ENCODE measurements at regions not wholly inside any gene's neighbourhood (a gene's known extent, or its start where the extent isn't known, plus 50 kb on each side); places are given as distances from the start of the nearest gene placed in this dataset.

DNA sequence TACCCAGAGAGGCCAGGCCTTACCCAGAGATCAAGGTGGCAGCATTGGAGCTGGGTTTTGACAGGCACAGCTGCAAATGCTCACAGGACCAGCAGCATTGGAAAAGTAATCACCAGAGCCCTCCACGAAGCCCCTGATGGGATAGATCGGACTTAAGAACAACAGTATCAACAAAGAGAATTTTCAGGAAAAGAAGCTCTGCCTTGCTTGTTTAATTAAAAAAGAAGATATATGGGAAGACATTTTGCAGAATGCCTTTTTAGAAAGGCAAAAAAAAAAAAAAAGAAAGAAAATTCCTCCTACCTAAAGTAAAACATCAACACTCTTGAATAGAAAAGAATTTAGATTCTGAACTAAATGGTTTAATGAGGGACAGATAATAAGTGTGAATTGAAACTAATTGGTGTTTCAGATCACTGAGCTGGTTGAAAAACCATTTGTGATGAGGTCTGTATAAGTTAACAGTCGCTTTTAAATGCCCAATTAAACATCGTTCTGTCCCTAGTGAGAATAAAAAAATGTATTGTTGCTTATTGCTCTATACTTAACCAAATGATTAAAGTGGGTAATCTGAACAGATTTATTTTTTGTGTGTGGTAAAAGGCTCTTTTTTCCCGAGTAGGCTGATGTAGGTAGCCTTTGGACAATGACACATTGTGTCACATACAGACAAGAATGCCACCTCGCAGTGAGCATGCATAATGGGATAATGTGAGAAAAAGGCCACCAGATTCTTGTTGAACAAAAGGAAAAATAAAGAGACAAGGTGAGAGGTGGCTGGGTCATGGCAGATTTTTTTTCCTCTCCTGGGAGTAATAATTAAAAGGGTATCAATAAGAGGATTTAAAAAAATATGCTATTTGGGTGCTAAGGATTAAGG, 93.0 kb upstream of the ARGLU1 start:
- Mint-ChIP-seq H3K27ac (no peak overlapping the region), H3K4me1 (no peaks in the 10 kb centered on the region), H3K27me3 (no peaks in the 10 kb centered on the region), H3K9me3 (no peaks in the 10 kb centered on the region), H3K4me3 (no peak overlapping the region), H3K36me3 (no peaks in the 10 kb centered on the region)
- ATAC-seq: no peak

DNA sequence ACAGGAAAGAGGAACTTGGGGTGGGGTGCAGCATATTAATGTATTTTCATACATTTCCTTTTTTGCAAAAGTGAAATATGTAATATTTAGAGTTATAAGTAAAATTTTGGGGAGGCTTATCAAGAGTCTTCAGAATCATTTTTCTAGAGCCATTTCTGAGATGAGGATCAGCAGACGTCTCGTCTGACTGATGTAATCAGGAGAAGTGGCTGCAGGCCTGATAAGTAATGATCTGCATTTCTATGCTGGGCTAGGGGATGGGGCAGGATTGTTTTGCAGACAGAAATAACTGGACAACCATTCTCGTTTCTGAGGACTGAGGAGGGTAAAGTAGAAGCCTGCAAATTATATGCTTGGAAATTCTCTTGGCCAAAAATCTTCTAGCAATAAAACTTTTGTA, 89.2 kb upstream of the ARGLU1 start:
- H3K4me1 Mint-ChIP-seq: no peaks in the 10 kb centered on the region
- H3K27me3 Mint-ChIP-seq: peaks cover 8% of the 10 kb centered on the region
- no peaks in the 10 kb centered on the region for H3K36me3 Mint-ChIP-seq
- no peak overlapping the region for H3K27ac Mint-ChIP-seq
- ATAC-seq: no peak
- no peak overlapping the region for H3K4me3 Mint-ChIP-seq
- H3K9me3 Mint-ChIP-seq: no peaks in the 10 kb centered on the region

DNA sequence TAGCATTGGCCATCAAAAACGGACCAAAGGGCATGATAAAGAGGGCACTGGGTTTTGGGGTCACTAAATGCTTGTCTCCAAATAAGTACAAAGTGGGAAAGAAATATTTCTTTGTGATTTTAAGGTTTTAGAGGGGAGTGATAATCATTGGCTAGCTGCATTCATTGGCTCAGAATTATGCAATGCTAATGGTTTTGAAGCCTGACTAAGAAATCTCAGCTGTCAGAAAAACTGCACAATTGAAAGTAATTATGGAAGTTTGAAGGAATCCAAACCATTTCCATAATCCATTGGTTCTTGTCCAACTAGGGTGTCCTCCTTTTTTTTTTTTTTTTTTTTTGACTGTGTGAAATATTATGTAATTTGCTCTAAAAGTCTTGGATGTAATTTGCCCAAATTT, 88.2 kb upstream of the ARGLU1 start:
- H3K4me3 Mint-ChIP-seq: no peak overlapping the region
- H3K4me1 Mint-ChIP-seq: no peaks in the 10 kb centered on the region
- H3K27me3 Mint-ChIP-seq: peaks cover 8% of the 10 kb centered on the region
- H3K27ac Mint-ChIP-seq: no peak overlapping the region
- no peaks in the 10 kb centered on the region for H3K9me3 Mint-ChIP-seq
- ATAC-seq: no peak
- no peaks in the 10 kb centered on the region for H3K36me3 Mint-ChIP-seq

DNA sequence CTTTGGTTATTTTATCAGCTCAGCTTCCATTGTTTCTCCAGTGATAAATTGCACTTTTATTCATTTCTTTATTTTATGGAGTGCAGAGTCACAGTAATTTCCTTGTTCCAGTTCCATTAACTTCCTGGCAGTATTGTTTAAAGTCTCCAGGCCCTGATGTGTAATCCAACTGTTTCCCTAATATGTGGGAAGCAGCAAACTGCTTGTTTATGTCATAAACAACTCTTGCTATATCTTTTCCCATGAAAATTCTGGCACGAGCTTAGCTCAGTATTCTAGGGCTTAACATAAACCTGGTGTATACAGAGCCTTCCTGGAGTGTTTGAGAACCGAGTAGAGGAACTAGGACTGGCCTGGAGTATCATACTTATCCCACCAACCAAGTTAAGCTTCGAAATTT, 83.5 kb upstream of the ARGLU1 start:
- Mint-ChIP-seq H3K27ac (no peak overlapping the region), H3K36me3 (no peaks in the 10 kb centered on the region), H3K4me3 (no peak overlapping the region), H3K27me3 (peaks cover 8% of the 10 kb centered on the region), H3K4me1 (no peaks in the 10 kb centered on the region), H3K9me3 (no peaks in the 10 kb centered on the region)
- ATAC-seq: no peak

DNA sequence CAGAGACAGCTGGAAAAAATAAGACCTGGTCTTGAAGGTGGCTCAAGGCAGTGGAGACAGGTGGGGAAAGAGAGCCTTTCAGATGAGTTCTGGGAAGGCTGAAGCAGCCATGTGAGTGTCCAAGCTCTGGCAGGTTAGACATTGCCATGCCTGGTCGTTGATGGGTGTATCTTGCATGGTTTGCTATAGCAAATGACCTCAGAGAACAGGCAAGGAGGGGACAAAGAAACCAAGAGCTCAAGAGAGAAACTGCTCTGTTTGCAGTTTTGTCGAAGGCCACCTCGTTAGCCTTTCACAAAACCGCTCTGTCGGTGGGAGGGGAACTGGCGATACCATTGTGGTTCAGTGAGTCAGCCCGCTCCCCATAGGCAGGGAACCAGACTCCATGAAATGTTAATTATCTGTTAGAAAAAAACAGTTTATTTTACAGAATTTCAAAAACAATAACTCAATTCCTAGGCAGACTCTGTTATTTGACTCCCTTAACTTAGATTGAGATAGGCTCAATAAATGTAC, 82.8 kb upstream of the ARGLU1 start:
- no peaks in the 10 kb centered on the region for H3K4me1 Mint-ChIP-seq
- H3K27ac Mint-ChIP-seq: no peak overlapping the region
- no peak for ATAC-seq
- no peaks in the 10 kb centered on the region for H3K9me3 Mint-ChIP-seq
- H3K4me3 Mint-ChIP-seq: no peak overlapping the region
- H3K36me3 Mint-ChIP-seq: no peaks in the 10 kb centered on the region
- H3K27me3 Mint-ChIP-seq: peaks cover 8% of the 10 kb centered on the region

DNA sequence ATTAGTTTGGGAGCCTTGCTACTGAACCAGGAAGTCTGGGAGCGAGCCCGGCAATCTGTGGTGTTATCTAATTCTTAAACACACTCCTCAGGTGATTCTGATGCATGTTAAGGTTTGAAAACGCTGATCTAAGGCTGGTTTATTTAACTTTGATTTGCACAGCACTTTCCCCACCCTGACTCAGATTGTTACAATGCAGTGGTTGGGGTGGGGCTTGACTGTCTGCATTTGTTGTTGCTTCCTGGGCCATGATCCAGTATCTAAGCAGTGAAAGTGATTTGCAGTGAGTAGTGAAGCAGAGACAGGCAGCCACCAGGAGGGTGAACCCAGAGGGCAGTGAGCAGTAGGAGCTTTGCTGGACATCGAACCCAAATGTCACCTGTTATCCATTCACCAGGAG, 81.6 kb upstream of the ARGLU1 start:
- H3K9me3 Mint-ChIP-seq: no peaks in the 10 kb centered on the region
- peaks cover 8% of the 10 kb centered on the region for H3K27me3 Mint-ChIP-seq
- no peaks in the 10 kb centered on the region for H3K36me3 Mint-ChIP-seq
- H3K4me3 Mint-ChIP-seq: no peak overlapping the region
- no peaks in the 10 kb centered on the region for H3K4me1 Mint-ChIP-seq
- no peak for ATAC-seq
- no peak overlapping the region for H3K27ac Mint-ChIP-seq

DNA sequence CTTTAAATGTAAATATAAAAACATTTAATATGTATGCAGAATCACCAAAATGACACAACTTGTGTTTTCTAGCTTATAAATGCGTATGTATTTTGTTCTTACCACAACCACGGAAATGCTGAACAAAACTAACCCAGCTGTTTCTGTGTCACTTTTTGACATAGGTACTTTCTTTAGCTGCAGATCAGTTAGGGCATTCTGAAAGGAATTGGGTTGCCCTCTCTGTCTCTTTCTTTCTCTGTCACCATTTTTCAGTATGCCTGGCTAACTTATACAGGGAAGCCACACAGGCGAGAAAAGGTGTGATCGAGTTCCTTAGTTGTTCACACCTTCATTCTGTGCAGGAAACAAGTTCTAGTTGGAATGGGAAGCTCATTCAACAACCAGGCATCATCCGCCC, 72.6 kb upstream of the ARGLU1 start:
- Mint-ChIP-seq H3K4me3 (no peak overlapping the region), H3K9me3 (no peaks in the 10 kb centered on the region), H3K27ac (no peak overlapping the region), H3K4me1 (no peaks in the 10 kb centered on the region), H3K27me3 (peaks cover 33% of the 10 kb centered on the region), H3K36me3 (no peaks in the 10 kb centered on the region)
- no peak for ATAC-seq

DNA sequence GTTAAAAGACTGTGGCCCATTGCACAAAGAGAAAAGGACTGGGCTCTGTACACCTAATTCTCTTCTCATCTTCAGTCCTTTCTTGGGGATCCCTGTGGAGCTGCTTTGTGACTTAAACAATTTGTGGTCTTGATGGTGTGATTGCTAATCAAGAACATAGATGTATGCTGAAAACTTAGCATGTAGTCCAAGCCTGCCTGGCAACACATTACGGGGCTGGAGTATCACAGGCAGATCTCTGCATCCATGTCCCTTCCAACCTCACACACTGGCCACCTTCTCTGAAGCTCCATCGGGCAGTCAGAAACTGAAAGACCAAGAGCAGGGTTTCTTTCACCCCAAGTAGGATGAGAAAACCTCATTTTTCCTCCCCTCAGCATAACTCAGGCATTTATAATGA, 69.6 kb upstream of the ARGLU1 start:
- no peak for ATAC-seq
- peaks cover 33% of the 10 kb centered on the region for H3K27me3 Mint-ChIP-seq
- no peaks in the 10 kb centered on the region for H3K36me3 Mint-ChIP-seq
- H3K4me3 Mint-ChIP-seq: no peak overlapping the region
- no peak overlapping the region for H3K27ac Mint-ChIP-seq
- no peaks in the 10 kb centered on the region for H3K9me3 Mint-ChIP-seq
- no peaks in the 10 kb centered on the region for H3K4me1 Mint-ChIP-seq

DNA sequence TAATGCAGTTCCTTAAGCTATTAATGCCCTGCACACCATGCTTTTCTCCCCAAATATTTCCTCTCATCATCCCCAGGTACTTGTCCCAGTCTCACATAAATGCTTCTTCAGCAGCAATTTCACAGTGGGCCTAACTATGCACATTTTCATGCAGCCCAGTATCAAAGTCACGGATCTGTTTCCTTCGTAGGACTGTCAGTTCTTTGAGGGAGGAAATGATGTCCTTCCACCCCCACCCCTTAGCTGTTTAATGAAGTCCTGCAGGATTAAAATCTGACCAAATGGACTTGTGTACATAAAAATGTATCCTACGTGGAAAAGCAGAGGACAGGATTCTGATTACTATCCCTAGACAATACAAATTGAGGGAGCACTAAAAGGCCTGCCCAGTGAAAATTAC, 68.6 kb upstream of the ARGLU1 start:
- H3K36me3 Mint-ChIP-seq: no peaks in the 10 kb centered on the region
- no peaks in the 10 kb centered on the region for H3K9me3 Mint-ChIP-seq
- ATAC-seq: no peak
- no peak overlapping the region for H3K4me3 Mint-ChIP-seq
- no peaks in the 10 kb centered on the region for H3K4me1 Mint-ChIP-seq
- no peak overlapping the region for H3K27ac Mint-ChIP-seq
- H3K27me3 Mint-ChIP-seq: peaks cover 31% of the 10 kb centered on the region

DNA sequence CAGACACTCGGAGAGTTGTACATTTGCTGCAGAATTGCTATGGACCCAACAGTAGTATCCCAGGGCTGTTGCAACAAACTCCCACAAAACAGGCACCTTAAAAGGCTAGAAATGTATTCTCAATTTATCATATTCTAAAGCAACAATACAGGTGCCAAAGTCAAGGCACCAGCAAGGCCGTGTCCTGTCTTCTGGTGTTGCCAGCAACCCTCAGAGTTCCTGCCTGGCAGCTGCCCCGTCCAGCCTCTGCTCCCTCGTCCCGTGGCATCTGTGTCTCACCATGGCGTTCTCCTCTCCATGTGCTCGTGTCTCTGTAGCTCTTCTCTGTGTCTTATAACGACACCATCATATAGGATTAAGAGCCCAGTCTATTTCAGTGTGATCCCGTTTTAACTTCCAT, 67.7 kb upstream of the ARGLU1 start:
- no peaks in the 10 kb centered on the region for H3K4me1 Mint-ChIP-seq

DNA sequence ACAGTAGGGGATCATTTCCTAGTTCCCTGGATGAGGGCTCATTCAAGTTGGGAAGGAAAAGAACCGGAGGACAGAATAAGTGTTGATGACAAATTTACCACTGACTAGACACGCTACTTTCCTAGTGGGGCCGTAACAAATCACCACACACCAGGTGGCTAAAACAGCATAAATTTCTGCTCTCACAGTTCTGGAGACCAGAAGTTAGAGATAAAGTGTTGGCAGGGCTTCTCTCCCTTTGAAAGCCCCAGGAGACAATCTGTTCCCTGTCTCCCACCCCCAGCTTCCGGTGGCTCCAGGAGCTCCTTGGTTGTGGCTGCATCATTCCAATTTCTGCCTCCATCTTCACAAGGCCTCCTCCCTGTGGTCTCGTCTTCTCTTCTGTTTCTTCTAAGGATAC, 65.4 kb upstream of the ARGLU1 start:
- H3K27ac Mint-ChIP-seq: no peak overlapping the region
- no peaks in the 10 kb centered on the region for H3K9me3 Mint-ChIP-seq
- no peaks in the 10 kb centered on the region for H3K36me3 Mint-ChIP-seq
- H3K4me3 Mint-ChIP-seq: no peak overlapping the region
- ATAC-seq: no peak
- no peaks in the 10 kb centered on the region for H3K4me1 Mint-ChIP-seq
- peaks cover 25% of the 10 kb centered on the region for H3K27me3 Mint-ChIP-seq

More for the DNA sequence above, 67.7 kb upstream of the ARGLU1 start:
- H3K9me3 Mint-ChIP-seq: no peaks in the 10 kb centered on the region
- ATAC-seq: no peak
- H3K27me3 Mint-ChIP-seq: peaks cover 22% of the 10 kb centered on the region
- no peak overlapping the region for H3K27ac Mint-ChIP-seq
- no peaks in the 10 kb centered on the region for H3K36me3 Mint-ChIP-seq
- no peak overlapping the region for H3K4me3 Mint-ChIP-seq

DNA sequence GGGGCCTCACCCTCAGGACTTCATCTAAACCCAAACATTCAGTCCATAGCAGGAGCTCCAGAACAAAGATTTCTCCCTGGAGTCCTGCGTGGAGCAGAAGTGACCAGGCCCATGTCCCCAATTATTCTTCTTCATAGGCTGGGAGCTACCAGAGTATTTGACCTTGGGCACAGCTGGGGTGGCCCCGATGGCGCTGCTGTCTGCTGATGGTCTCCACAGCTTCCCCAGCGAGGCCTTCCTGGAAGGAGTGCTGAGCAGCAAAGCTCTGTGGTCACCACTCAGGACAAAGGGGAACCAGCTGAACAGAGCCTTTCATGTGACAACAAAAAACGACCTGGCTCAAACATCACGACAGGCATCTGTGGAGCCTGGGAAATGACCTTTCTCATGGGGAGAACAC, 62.7 kb upstream of the ARGLU1 start:
- H3K4me1 Mint-ChIP-seq: no peaks in the 10 kb centered on the region
- H3K4me3 Mint-ChIP-seq: no peak overlapping the region
- H3K27ac Mint-ChIP-seq: no peak overlapping the region
- H3K9me3 Mint-ChIP-seq: no peaks in the 10 kb centered on the region
- ATAC-seq: no peak
- H3K36me3 Mint-ChIP-seq: no peaks in the 10 kb centered on the region
- peaks cover 39% of the 10 kb centered on the region for H3K27me3 Mint-ChIP-seq

DNA sequence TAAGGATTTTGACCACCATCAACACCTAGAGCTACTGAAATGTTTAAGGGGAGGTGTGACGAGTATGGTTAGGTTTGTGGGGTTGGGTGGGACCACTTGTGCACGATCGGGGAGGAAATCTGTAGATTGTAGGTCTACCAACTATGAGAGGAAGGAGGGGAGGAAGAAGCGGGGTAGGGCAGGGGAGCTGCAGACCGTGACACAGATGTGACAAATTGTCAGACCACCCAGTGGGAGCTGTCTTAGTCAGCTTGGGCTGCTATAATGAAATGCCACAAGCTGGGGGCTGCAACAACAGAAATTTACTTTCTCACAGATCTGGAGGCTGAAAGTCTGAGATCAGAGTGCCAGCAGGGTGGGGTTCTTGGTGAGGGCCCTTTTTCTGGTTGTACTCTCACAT, 62.2 kb upstream of the ARGLU1 start:
- H3K36me3 Mint-ChIP-seq: no peaks in the 10 kb centered on the region
- peaks cover 41% of the 10 kb centered on the region for H3K27me3 Mint-ChIP-seq
- no peak overlapping the region for H3K4me3 Mint-ChIP-seq
- ATAC-seq: no peak
- no peak overlapping the region for H3K27ac Mint-ChIP-seq
- H3K4me1 Mint-ChIP-seq: no peaks in the 10 kb centered on the region
- H3K9me3 Mint-ChIP-seq: no peaks in the 10 kb centered on the region

DNA sequence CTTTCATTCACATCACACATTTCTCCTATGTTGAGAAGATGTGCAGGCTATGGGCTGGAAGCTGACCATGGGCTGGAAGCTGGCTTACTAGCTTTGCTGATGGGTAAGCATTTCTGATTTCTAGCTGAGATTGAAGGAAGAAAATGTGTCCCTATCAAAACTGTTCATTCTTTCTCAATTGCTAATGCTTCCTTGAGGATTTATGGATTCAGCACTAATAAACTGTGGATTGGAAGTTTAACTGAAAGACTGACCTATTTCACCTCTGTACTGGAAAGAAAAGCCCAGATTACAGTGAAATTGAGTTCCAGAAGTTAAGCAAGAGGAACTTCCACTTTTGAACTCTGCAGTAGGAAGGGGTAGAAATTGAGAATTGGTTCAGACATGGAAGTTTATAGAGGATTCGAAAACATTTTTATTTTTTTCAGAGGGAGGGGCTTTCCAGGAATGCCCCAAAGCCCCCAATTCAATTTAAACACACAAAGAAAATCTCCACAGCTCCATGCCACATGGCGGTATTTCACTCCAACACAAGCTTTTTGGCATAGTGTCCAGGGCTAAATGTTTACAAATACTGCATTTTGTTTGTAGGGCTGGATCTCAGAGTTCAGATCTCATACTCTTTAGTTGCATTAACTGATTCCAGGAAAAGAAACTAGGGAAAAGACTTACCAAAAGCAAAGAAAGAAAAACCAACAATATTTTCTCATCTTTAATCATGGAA, 61.2 kb upstream of the ARGLU1 start:
- H3K27ac Mint-ChIP-seq: no peak overlapping the region
- ATAC-seq: no peak

DNA sequence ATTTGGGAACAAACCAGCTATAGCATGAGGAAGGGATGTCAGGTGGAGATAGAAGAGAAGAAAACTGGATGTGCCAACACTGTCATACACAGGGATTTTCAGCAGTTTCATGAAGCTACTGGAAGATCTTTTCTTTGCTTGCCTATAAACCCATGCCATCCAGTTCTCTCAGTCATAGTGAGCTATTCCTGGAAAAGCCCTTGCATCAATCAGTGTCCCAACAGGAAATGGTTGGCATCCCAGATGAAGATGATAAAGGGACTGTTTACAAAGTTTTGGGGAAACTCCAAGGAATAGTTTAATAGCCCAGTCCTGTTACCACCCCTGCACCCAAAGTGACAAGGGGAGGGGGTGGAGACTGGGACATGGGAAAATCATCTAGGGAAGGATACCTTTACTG, 58.5 kb upstream of the ARGLU1 start:
- Mint-ChIP-seq H3K27ac (no peak overlapping the region), H3K36me3 (no peaks in the 10 kb centered on the region), H3K4me3 (no peak overlapping the region), H3K4me1 (no peaks in the 10 kb centered on the region), H3K27me3 (peaks cover 58% of the 10 kb centered on the region), H3K9me3 (no peaks in the 10 kb centered on the region)
- no peak for ATAC-seq

More for the DNA sequence above, 61.2 kb upstream of the ARGLU1 start:
- H3K27me3 Mint-ChIP-seq: peaks cover 51% of the 10 kb centered on the region
- no peaks in the 10 kb centered on the region for H3K4me1 Mint-ChIP-seq
- no peaks in the 10 kb centered on the region for H3K9me3 Mint-ChIP-seq
- H3K36me3 Mint-ChIP-seq: no peaks in the 10 kb centered on the region
- no peak overlapping the region for H3K4me3 Mint-ChIP-seq

DNA sequence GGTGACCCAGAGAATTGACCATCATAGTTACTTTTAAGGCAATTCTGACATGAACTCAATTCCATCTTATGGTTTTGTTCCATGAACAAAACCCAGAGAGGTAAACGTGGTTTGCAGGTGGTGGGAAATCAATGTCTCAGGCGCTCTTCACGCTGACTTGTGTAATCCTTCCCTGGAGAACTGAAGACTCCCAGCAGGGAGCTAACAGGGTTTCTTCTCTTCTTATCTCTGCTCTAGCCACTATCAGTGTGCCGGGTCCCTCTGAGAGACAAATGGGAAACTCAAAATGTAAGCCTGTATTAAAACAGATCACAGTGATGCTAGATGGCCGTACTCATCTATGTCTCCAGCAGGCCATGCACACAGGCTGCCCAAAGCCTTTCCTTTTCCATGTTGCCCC, 57.6 kb upstream of the ARGLU1 start:
- no peak for ATAC-seq
- Mint-ChIP-seq H3K9me3 (no peaks in the 10 kb centered on the region), H3K4me3 (no peak overlapping the region), H3K36me3 (no peaks in the 10 kb centered on the region), H3K27me3 (peaks cover 58% of the 10 kb centered on the region), H3K27ac (no peak overlapping the region), H3K4me1 (no peaks in the 10 kb centered on the region)
